Astrocyte of the hippocampus (primary cell): ENCODE measurements at regions not wholly inside any gene's neighbourhood (a gene's known extent, or its start where the extent isn't known, plus 50 kb on each side); places are given as distances from the start of the nearest gene placed in this dataset.

Experiments
- DNase-seq: peaks from one replicate; pipeline ENCODE4 v3.0.0; 2011; ENCODE audit warnings: low read depth, low spot score

DNA sequence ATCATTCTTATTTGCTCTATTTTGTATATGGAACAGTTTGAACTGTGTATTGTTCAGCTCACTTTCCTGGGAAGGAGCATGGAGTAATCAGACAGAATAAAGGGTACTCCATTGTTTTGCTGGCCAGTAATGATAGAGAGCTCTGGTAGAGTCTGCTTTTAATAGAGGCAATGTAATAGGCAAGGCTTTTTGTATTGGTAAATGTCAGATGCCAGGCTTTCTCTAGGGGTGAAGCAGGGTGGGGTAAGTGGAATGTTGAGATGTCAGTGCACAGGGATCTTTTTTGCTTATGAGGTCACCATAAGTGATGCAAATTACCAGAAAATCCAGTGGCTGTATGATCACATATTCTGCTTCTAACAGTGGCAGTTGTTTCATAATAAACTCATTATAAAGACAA, 1088.3 kb upstream of the SORCS1 start:
- DNase-seq = no peak

DNA sequence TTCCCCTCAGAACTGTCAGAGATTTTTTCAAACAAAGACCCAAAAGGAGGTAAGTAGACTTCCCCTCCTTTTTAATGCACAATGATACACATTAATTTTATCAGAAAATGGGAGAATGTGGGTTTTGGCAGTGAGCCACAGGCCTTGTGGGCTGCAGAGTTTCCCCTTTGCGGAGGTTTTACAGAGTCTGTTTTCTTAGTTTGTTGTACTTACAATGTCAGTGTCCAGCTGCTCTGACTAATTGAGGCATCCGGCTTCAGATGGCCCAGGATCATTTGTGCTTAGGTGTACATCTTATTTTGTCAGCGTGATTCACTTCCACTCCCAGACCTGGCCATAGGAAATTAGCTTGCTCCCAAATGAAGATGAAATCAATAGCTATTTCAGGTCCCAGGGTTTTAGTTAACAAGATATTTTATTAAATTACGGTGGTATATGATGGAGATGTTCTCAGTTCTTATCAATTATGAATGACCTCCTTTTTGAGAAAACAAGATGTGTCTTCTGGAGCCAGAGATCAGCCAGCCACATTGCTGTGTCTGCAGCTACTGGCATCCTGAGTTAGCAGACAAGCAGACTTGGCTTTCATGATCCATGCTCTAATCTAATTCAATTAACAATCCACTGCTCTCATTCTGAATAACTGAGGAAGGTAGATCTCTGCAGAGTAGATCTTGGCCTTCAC, 1086.6 kb upstream of the SORCS1 start:
- DNase-seq = peak; percentile 4

DNA sequence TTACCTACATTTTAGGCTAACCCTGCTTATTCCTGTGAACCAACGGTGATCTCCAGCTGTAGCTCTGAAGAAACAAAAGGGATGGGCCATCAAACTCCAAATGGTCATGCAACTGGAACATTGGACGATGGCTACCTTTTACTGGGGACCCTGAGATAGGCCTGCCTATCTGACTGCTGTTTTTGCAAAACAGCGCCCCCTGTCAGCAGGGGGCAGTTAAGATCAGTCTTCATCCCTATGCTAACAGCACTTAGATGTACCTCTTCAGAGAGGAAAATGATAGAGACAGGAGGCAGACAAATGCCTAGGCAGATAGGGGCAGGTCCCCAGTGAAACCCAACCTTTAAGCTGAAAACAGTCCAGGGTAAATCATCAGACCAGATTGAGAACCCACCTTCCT, 1085.4 kb upstream of the SORCS1 start:
- DNase-seq = no peak

DNA sequence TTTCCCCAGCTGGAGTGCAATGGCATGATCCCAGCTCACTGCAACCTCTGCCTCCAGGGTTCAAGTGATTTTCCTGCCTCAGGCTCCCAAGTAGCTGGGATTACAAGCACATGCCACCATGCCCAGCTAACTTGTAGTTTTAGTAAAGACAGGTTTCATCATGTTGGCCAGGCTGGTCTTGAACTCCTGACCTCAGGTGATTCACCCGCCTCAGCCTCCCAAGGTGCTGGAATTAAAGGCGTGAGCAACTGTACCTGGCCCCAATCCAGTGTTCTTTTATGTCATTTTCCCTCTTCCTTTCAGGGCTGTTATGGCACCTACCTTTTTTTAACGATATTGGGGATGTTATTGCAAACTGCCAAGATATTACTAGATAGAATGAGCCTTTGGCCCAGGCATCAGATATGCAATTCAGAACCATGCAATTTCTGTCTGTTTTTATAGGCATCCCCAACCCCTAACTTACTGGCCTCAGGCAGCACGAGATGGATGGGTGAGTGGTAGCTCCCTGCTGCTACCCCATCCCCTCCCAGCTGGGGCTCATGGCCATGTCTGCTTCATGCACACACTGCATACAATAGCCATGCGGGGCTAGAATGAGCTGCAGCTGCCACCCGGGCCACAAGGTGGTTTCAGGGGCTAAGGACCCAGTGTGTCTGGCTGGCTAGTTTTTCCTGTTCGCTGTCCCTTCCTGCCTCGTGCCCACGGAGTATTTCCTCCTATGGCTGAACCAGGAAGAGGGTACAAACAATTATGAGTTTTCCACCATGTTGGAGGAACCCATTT, 1080.1 kb upstream of the SORCS1 start:
- no peak for DNase-seq

DNA sequence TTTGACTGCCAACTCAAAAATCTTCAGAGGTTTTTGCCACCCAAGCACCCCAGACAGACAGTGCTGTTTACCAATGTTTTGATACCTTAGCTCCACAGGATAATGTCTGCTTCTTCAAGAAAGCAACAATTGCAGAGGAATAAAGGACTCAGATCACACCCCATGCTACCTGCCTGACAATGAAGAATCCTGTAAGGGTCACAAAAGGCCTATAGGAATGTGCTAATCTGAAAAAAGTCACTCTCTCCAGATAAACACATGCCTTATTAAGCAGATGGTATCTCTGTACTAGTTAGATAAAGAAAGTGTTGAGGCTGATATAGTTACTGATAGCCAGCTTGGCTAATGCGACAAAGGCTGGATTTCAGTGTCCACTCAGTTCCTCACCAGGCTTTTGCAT, 1076.7 kb upstream of the SORCS1 start:
- no peak for DNase-seq

DNA sequence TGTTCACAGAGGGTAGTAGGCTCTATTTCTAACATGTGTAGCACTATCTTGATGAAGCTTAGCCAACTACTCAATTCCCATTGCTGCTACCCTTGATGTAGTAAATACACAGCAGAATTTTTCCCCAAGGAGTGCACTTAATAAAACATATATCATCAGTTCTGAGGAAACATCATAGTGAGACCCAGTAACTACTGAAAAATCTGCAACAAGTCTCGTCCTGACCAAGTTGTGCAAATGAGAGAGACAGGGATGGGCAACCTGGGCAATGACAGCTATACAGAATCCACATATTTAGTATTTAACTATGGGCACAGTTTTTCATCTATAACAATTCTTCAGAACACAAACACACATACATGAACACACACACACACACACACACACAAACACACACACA, 1073.8 kb upstream of the SORCS1 start:
- no peak for DNase-seq

DNA sequence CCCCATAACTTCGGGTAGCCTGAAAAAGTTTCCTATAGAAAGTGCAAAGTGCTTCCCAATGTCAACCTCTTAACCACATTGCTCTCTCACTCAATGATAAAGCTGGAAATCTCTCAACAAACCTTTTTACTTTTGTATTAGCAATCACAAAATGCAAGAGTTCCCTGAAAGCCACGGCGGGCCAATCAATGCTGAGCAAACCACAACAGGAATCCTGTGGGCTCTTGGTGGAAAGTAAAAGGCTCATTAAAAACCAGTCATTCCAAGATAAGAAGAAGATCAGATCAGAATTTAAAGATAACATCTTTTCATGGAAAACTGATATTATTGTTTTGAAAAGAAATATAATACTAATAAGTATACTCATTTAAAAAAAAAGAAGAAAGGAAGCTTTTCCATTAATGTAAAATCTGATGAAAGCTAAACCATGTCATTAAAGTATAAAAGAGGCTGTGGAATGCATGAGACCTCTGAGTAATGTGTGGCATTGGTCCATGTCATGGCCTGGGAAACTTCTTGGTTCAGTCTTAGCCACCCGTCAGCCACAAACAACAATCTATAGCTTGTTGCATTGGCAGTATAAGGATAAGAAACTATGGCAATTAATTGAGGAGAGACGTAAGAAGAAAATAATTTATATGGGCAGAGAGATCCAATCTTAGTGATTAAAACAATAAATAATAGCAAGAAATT, 1066.1 kb upstream of the SORCS1 start:
- DNase-seq = peak; percentile 35

DNA sequence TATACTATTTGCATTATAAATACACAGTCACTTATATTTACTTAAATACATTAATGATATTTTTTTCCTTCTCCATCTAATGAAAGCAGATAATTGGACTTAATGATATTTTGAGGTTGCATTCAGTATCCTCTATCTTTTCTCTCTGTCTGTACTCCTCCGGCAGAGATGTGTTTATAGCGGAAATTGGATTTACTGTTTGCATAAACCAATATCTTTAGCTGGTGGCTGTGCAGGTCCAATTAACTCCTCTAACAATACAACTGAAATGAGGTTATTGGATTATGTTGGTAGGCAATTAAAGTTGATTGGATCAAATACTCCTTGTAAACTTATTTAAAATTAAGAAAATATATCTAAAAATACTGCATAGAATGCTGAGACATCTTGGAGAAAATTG, 1044.2 kb upstream of the SORCS1 start:
- no peak for DNase-seq

DNA sequence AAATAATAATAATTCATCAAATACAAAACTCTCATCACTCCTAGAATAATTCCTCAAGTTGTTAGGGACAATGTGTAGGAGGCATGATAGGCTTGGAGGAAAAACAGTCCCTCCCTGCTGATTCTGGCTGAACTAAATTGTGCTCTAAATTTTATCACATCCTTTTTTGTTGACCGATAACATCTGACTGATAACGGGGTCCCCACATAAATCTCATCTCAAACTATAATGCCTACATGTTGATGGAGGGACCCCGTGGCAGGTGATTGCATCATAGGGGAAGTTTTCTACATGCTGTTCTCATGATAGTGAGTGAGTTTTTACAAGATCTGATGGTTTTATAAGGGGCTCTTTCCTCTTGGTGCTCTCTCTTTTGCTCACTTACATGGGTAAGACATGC, 1043.5 kb upstream of the SORCS1 start:
- DNase-seq = no peak

DNA sequence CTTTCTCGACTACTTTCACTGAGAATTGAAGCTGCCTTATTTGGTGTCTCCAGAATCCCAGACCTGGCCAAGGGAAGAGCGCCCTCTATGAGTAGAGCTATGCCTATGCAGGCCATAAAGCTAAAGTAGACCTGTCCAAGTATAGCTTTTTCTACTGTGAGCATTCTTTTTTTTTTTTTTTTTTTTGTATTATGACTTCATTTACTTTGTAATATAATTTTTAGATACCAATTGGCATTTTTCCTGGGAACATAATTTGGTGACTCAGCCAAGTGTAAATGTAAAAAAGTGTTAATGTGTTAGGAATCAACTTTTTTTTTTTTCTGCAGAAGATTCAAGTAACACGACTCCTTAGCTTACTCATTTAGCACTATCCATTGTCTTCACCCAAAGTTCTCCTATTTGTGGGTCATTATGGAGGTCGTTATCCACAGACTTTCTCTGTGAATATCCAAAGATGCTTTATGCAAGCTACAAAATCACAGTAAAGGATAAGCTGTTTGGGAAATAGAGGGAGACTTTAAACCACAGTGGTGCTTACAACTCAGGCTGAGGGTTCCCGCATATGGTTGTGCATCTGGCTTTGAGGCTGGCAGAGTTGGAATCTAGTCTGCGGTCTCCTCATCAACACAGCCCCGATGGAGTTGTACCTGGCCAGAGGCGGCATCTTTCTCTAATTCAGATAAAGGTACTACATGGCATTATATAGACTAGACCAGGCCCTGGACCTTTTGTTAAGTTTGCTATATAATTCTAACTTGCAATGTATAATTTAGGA, 1040.2 kb upstream of the SORCS1 start:
- DNase-seq = peak; percentile 13

DNA sequence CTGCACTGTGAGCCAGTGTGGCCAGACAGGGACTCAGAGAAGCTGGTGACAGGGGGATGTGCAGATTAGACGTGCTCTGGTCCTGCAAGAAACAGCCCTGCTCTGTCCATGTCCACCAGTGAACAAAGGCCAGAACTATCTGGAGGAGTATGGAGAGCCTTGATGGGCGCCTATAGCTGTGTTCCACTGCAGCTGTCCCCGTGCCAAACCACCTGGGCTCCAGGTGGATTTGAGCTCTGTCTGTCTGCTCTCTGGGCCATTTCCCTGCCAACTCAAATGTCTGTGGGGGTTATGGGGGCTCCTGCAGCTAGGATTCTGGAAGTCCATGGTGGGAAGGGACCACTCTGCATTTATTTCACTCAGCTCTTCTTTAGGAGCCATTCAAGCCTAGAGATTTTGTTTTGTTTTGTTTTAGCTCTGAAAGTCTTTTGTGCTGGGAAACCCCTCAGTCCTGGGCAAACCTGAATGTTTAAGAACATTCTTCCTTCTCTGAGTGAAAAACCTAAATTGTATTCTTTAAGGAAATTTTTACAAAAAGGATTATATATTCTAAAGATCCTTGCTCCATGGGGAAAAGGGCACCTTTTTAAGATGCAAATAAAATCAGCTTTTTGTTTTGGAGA, 1039.5 kb upstream of the SORCS1 start:
- DNase-seq = no peak

DNA sequence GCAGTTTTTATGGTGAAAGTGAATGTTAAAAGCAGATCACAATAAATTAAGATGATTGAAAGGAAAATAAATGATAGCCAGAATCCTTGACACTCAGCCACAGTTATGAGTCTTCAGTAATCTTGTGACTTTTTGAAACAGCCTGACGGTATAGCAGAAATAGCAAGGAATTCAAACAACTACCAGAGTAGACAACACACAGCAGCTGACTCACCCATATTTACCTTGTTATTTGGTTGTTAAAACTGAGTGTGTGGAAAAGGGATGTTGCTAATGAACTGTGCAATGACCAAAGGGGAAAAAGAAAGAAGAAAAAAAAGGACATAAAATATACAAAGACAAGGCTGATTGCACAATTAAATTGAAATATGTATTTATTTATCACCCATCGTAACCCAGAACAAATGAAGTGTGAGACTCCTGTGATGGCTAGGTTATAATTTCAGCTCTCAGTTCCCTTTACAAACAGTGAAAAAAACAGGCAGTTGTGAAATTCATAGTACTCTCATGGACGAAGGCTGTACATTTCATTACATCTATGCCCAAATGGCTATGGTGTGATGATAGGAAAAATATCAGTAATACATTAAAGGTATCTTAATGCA, 1023.0 kb upstream of the SORCS1 start:
- DNase-seq = peak; percentile 1

DNA sequence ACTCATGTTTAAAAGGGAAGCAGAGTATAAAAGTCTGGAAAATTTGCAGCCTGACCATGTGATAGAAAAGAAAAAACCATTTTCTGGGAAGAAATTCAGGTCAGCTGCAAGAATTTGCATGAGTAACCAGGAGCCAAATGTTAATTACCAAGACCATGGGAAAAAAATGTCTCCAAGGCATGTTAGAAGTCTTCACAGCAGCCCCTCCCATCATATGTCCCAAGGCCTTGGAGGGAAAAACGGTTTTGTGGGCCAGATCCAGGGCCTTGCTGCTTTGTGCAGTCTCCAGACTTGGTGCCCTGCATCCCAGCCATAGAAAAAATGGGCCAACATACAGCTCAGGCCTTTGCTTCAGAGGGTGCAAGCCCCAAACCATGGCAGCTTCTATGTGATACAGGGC, 1019.6 kb upstream of the SORCS1 start:
- no peak for DNase-seq

DNA sequence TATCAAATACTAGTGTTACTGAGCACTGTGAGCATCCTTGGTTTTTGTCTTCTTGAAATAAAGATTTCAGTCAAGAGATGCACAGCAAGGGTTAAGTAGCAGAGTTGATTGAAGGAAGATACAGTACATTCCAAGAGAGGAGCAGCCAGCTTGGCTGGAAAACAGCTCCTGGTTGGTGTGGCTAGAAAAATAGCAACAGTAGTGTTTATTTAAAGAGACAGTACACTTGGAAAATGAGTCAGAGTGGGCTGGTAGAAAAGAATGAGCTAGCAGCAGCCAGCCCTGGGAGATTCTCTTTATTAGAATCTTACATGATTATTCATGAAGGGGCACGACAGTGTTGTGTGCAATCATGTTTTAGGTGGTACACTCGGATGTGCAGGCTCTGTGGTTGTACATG, 1016.4 kb upstream of the SORCS1 start:
- peak; percentile 23 for DNase-seq

DNA sequence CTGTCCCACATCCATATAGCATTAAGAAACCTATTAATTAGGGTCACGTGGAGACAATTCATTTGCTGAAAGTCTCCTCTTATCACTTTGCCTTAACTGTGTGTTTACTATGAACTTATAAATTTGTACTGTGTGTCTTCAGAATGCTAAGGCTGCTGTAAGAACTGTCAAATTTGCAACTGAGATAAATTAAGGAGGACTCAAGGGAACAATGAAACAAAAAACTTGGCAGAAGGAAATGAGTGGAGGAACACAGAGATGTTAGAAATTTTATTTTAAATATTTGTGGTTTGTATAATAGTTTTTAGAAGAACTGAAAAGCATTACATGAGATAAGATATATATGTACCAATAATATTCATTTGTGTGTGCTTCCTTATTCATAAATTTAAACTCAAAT, 1005.3 kb upstream of the SORCS1 start:
- no peak for DNase-seq

DNA sequence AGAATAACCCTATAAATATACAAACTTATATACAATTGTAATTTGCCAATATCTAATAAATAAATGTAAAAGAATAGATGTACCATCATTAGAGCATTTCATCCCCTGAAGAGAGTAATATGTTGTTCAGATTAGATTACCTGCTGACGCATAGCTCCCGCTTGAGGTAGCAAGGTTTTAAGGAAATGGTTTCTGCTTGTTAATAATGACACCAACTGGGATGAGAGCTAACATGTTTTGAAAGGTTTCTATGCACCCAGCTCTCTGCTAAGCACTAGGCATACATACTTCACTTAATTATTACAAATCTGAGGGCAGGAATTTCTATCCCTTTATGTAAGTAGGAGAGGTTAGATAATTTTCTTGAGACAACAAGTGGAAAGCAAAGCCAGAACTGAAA, 1003.3 kb upstream of the SORCS1 start:
- no peak for DNase-seq

DNA sequence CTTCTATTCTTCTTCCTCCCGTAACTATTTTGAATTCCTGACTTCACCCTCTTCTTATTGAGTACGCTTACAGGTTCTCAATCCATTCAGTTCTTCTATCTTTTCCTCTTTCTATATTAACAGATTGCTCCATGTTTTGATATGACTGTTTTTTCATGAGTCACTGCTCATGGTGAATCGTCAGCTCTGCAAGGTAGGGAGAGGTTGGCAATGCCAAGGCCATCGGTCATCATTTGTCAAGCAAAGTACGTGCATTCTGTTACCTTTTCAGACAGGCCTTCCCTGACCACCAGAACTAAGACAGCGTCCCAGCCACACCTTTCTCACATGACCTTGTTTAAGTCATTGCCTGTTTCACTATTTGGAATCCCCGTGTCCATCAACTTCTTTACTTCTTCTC, 1001.9 kb upstream of the SORCS1 start:
- no peak for DNase-seq

DNA sequence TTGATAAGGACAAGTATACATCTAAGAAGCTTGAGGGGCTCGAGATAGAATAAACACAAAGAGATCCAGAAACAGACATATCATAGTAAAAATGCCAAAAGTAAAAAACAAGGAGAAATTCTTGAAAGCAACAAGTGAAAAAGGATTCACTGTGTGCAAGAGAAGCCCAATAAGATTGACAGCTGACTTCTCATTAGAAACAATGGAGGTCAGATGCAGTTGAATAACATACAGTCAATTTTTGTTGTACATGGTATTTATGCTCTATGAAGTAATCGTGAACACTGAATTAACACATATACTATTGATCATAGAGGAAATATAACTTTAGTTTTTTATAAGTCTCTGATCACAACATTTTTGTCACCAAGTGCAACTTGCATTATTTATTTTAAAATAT, 982.8 kb upstream of the SORCS1 start:
- no peak for DNase-seq

DNA sequence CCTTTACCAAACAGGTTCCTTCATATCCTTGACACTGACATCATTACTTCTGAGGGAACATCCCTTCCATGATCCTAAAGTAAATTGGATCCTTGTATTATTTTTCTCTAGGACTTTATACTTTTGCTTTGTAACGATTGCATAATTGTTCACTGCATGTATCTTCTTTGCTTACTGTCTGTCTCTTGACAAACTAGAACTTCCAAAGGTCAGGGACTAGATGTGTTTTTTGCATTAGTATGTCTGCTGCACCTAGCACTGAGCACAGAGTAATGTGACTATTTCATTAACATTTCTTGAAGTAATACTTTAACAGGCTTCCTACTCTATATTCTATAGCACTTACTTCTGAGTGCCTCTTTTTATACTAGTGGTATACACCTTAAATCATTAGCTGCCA, 976.6 kb upstream of the SORCS1 start:
- no peak for DNase-seq

DNA sequence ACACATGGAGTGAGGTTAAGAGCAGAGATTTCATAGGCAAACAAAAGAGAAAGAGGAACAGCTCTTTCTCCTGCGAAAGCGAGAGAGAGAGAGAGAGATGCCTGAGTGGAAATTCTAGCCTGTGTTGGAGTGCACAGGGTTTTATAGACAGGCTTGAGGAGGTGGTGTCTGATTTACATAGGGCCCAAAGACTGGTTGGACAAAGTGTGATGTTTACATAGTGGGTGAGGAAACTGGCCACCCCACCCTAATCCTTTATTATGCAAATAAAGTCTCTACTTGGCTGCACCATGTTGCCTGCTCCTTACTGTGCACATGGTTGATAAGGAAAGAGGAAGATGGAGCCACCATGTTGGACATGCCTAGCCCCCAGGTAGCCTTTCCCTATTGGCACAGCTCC, 967.8 kb upstream of the SORCS1 start:
- no peak for DNase-seq

DNA sequence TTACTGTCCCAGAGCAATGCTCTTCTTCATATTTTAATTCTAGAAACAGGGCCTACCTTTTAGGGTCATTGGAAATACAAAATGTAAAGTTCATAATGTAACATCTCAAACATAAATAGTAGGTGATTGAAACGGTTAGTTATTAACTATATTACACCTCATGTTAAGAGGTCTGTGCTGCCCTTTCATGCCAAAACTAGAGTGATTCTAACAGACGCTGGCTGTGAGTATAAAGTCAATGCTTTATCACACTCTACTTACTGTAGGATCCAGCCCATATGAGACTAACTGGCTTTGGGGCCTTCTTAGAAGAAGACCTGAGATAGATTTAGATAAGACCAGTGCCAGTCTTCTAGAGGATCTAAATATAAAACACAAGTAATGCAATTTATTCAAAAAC, 966.1 kb upstream of the SORCS1 start:
- no peak for DNase-seq
